ENCODE measurements at regions not wholly inside any gene's neighbourhood (a gene's known extent, or its start where the extent isn't known, plus 50 kb on each side); places are given as distances from the start of the nearest gene placed in this dataset.

DNA sequence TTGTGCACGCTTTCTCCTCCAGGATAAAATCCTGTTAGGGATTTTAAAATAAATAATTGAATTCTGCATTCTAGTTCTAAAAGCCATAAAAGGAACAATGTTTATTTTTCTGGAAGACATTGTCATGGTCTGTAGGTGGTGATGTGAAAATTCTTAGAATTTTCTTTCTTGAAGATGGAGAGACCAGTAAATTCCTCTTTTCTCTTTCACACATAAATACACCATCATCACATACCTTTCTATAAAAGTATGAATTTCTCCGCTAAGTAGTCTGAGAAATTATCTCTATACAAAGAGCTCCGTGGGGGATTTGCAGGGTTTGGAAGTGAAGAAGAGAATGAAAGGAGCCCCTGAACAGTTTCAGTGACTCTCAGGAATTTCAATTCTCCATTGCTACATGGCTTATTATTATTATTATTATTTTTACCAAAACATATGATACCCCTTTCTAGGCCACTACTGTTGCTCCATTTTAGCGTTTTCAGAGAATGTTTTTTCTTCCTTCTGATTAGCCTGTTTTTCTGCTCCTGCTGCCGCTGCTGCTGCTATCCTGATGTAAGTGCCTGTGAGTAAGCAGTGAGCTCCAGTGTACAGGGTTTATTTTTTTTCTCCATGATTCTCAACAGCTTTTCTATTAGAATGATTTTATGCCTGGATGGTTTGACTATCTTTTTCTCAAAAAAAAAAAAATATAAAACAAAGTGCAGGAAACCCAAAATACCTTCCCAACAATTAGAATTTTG, 145.8 kb downstream of the SAMD5 start:
- DNase-seq, result no peak
- intact Hi-C loops (cut with DNase I), result loop anchor here (10.0 kb wide), 1 partner anchor 139 kb away; no protein-coding TSS in a partner anchor

DNA sequence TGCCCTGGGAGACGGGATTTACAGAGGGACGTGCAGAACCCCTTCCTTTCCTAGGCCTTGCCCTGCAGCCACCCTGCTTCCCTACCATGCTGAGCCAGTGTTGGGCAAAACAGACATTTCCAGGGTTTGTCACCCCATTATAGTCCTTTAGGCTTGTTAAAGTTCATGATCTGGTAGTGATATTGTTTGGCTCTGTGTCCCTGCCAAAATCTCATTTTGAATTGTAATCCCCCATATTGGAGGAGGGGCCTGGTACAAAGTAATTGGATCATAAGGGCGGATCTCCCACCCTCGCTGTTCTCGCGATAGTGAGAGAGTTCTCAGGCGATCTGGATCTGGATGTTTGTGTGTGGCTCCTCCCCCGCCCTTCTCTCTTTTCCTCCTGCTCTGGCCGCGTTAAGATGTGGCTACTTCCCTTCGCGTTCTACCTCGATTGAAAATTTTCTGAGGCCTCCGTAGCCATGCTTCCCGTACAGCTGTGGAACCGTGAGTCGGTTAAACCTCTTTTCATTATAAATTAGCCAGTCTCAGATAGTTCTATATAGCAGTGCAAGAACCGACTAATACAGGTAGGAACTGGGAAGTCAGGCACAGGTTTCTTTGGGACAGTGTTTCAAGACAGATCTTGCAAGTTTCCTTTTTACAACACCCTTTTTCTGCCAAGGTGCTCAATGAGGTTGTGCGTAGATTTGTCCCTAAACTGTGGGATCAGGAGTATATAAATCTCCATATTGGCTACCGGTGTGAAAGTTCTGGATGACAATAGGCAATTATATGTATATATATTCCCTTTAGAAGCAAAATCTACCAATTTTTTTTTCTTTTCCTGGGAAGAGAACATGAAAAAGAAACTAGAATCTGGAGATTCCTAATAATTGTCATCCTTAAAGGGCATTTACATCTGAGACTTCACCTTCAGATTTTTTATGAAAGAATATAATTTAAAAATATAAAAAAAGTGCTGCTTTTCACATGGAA, 152.1 kb downstream of the SAMD5 start:
- intact Hi-C loops (cut with DNase I), result no loop called here
- Histone ChIP-seq H3K27ac (no peak overlapping the region), H3K9me3 (no peaks in the 10 kb centered on the region), H3K9ac (ENCODE audit: low read depth in 2 of 2, low read length in 2 of 2) (no peak overlapping the region), H3K4me1 (no peaks in the 10 kb centered on the region), H3K4me3 (no peak overlapping the region), H3K27me3 (no peaks in the 10 kb centered on the region), H3K36me3 (no peaks in the 10 kb centered on the region)
- TF ChIP-seq, protein P1, sequence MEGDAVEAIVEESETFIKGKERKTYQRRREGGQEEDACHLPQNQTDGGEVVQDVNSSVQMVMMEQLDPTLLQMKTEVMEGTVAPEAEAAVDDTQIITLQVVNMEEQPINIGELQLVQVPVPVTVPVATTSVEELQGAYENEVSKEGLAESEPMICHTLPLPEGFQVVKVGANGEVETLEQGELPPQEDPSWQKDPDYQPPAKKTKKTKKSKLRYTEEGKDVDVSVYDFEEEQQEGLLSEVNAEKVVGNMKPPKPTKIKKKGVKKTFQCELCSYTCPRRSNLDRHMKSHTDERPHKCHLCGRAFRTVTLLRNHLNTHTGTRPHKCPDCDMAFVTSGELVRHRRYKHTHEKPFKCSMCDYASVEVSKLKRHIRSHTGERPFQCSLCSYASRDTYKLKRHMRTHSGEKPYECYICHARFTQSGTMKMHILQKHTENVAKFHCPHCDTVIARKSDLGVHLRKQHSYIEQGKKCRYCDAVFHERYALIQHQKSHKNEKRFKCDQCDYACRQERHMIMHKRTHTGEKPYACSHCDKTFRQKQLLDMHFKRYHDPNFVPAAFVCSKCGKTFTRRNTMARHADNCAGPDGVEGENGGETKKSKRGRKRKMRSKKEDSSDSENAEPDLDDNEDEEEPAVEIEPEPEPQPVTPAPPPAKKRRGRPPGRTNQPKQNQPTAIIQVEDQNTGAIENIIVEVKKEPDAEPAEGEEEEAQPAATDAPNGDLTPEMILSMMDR (IDR thresholded peaks at IDR 0.05), result no peak
- DNase-seq, result no peak

More for the DNA sequence above, 145.8 kb downstream of the SAMD5 start:
- Histone ChIP-seq H3K9ac (ENCODE audit: low read depth in 2 of 2, low read length in 2 of 2) (no peak overlapping the region), H3K36me3 (no peaks in the 10 kb centered on the region), H3K4me1 (no peaks in the 10 kb centered on the region), H3K27me3 (no peaks in the 10 kb centered on the region), H3K4me3 (no peak overlapping the region), H3K9me3 (no peaks in the 10 kb centered on the region), H3K27ac (no peak overlapping the region)
- TF ChIP-seq, protein P1 (IDR thresholded peaks at IDR 0.05), result no peak

GRCh38 chr6:147662646-147663045, 154.2 kb downstream of the SAMD5 start:
- Histone ChIP-seq H3K4me3 (no peak overlapping the region), H3K4me1 (no peaks in the 10 kb centered on the region), H3K27ac (no peak overlapping the region), H3K9ac (ENCODE audit: low read depth in 2 of 2, low read length in 2 of 2) (no peak overlapping the region), H3K27me3 (no peaks in the 10 kb centered on the region), H3K9me3 (no peaks in the 10 kb centered on the region), H3K36me3 (no peaks in the 10 kb centered on the region)
- DNase-seq, result no peak
- TF ChIP-seq, protein P1 (IDR thresholded peaks at IDR 0.05), result no peak
- intact Hi-C loops (cut with DNase I), result no loop called here

DNA sequence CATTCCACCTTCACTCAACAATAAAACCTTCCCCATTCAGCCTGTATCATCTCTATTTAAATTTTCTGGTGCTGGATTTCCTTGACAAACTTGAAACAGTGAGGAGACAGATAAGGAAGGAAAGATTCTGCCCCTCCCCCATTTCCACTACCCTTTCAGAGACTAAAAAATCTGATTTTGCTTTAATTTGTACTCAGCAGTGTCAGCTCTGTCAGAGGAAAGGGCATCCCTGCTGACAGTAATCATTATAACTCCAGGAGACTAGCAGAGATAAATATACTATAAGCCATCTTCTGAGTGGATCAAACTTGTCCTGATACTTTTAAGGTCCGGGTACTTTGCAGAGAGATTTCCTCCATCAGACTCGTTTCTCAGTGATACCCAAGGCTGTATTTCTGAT, 155.6 kb downstream of the SAMD5 start:
- H3K9ac ChIP-seq (ENCODE audit: low read depth in 2 of 2, low read length in 2 of 2), result no peak overlapping the region
- intact Hi-C loops (cut with DNase I), result no loop called here
- no peak for DNase-seq
- no peak overlapping the region for H3K4me3 ChIP-seq
- no peaks in the 10 kb centered on the region for H3K4me1 ChIP-seq
- no peaks in the 10 kb centered on the region for H3K9me3 ChIP-seq
- TF ChIP-seq, protein P1 (IDR thresholded peaks at IDR 0.05), result no peak
- H3K27ac ChIP-seq, result no peak overlapping the region
- no peaks in the 10 kb centered on the region for H3K27me3 ChIP-seq
- H3K36me3 ChIP-seq, result no peaks in the 10 kb centered on the region

GRCh38 chr6:147666255-147666654, 157.8 kb downstream of the SAMD5 start:
- H3K9me3 ChIP-seq, result no peaks in the 10 kb centered on the region
- no peaks in the 10 kb centered on the region for H3K36me3 ChIP-seq
- TF ChIP-seq, protein P1 (IDR thresholded peaks at IDR 0.05), result no peak
- no peaks in the 10 kb centered on the region for H3K4me1 ChIP-seq
- H3K9ac ChIP-seq (ENCODE audit: low read depth in 2 of 2, low read length in 2 of 2), result no peak overlapping the region
- intact Hi-C loops (cut with DNase I), result no loop called here
- H3K27me3 ChIP-seq, result no peaks in the 10 kb centered on the region
- DNase-seq, result no peak
- no peak overlapping the region for H3K27ac ChIP-seq
- H3K4me3 ChIP-seq, result no peak overlapping the region

Data from colonic mucosa (tissue), 4 donors.